BLaER1 (cell line): ENCODE measurements at regions not wholly inside any gene's neighbourhood (a gene's known extent, or its start where the extent isn't known, plus 50 kb on each side); places are given as distances from the start of the nearest gene placed in this dataset.

Source experiments
- H3K27ac ChIP-seq: shearing (Covaris generic); formaldehyde crosslinking; 2 replicates; pipeline ENCODE4 v1.8.1; 2022
- H3K27me3 ChIP-seq: shearing (Covaris generic); formaldehyde crosslinking; 2 replicates; pipeline ENCODE4 v1.8.1; 2022
- H3K36me3 ChIP-seq: shearing (Covaris generic); formaldehyde crosslinking; 2 replicates; pipeline ENCODE4 v1.8.1; 2022
- H3K4me1 ChIP-seq: shearing (Covaris generic); formaldehyde crosslinking; 2 replicates; pipeline ENCODE4 v1.8.1; 2022
- H3K4me2 ChIP-seq: shearing (Covaris generic); formaldehyde crosslinking; 2 replicates; pipeline ENCODE4 v1.8.1; 2022
- H3K4me3 ChIP-seq: shearing (Covaris generic); formaldehyde crosslinking; 2 replicates; pipeline ENCODE4 v1.8.1; 2022
- H3K9ac ChIP-seq: shearing (Covaris generic); formaldehyde crosslinking; 2 replicates; pipeline ENCODE4 v1.8.1; 2022
- H3K9me3 ChIP-seq: shearing (Covaris generic); formaldehyde crosslinking; 2 replicates; pipeline ENCODE4 v1.8.1; 2022
- H4K20me1 ChIP-seq: shearing (Covaris generic); formaldehyde crosslinking; 2 replicates; pipeline ENCODE4 v1.8.1; 2022
- Cebpa-rat ChIP-seq: shearing (Covaris generic); IDR thresholded peaks from 2 replicates; pipeline ENCODE4 v1.8.1; 2022

- H3K4me2 ChIP-seq: no peak overlapping the region
- no peak overlapping the region for H3K9ac ChIP-seq
- no peaks in the 10 kb centered on the region for H4K20me1 ChIP-seq
- H3K36me3 ChIP-seq: no peaks in the 10 kb centered on the region
- peaks cover 9% of the 10 kb centered on the region for H3K4me1 ChIP-seq
- peaks cover 23% of the 10 kb centered on the region for H3K9me3 ChIP-seq
- no peaks in the 10 kb centered on the region for H3K27me3 ChIP-seq
- no peak for TF ChIP-seq Cebpa-rat
- H3K27ac ChIP-seq: no peak overlapping the region
- no peak overlapping the region for H3K4me3 ChIP-seq
Measured at GRCh38 chr7:3245721-3246120, 55.3 kb upstream of the SDK1 start.

- H3K27me3 ChIP-seq: no peaks in the 10 kb centered on the region
- H3K27ac ChIP-seq: no peak overlapping the region
- peaks cover 5% of the 10 kb centered on the region for H3K4me1 ChIP-seq
- H3K9me3 ChIP-seq: peaks cover 23% of the 10 kb centered on the region
- H3K9ac ChIP-seq: no peak overlapping the region
- no peak overlapping the region for H3K4me2 ChIP-seq
- no peaks in the 10 kb centered on the region for H3K36me3 ChIP-seq
- H3K4me3 ChIP-seq: no peak overlapping the region
- no peak for TF ChIP-seq Cebpa-rat
- no peaks in the 10 kb centered on the region for H4K20me1 ChIP-seq
Measured at GRCh38 chr7:3246127-3246526, 54.9 kb upstream of the SDK1 start.

GRCh38 chr7:3246651-3247050 lies 54.4 kb upstream of the SDK1 start:
- Histone ChIP-seq H3K4me3 (no peak overlapping the region), H3K9ac (no peak overlapping the region), H3K4me1 (0 out of 2 replicates have a peak, but pooled peaks cover under 1% of the 10 kb centered on the region), H3K27ac (no peak overlapping the region), H3K4me2 (no peak overlapping the region), H4K20me1 (no peaks in the 10 kb centered on the region), H3K9me3 (peaks cover 23% of the 10 kb centered on the region), H3K36me3 (no peaks in the 10 kb centered on the region), H3K27me3 (no peaks in the 10 kb centered on the region)
- no peak for TF ChIP-seq Cebpa-rat

GRCh38 chr7:3250725-3251124 lies 50.3 kb upstream of the SDK1 start:
- no peak overlapping the region for H3K4me2 ChIP-seq
- no peak overlapping the region for H3K9ac ChIP-seq
- H3K4me1 ChIP-seq: no peaks in the 10 kb centered on the region
- no peaks in the 10 kb centered on the region for H3K36me3 ChIP-seq
- TF ChIP-seq Cebpa-rat: no peak
- no peaks in the 10 kb centered on the region for H4K20me1 ChIP-seq
- H3K27me3 ChIP-seq: no peaks in the 10 kb centered on the region
- H3K27ac ChIP-seq: no peak overlapping the region
- no peak overlapping the region for H3K4me3 ChIP-seq
- peaks cover 21% of the 10 kb centered on the region for H3K9me3 ChIP-seq
